ENCODE measurements at regions not wholly inside any gene's neighbourhood (a gene's known extent, or its start where the extent isn't known, plus 50 kb on each side); places are given as distances from the start of the nearest gene placed in this dataset.

- Histone ChIP-seq H2AFZ (ENCODE audit: low read depth) (no peak overlapping the region), H3K79me2 (ENCODE audit: insufficient read depth, low read depth) (no peaks in the 10 kb centered on the region), H3K4me3 (IDR thresholded peaks at IDR 0.05; ENCODE audit: insufficient read depth, low read depth, low read length) (no peak overlapping the region), H3K9ac (no peak overlapping the region), H4K20me1 (ENCODE audit: insufficient read depth) (no peaks in the 10 kb centered on the region), H3K27ac (no peak overlapping the region), H3K36me3 (ENCODE audit: insufficient read depth) (no peaks in the 10 kb centered on the region), H3K27me3 (ENCODE audit: insufficient read depth, low read depth) (peaks cover 74% of the 10 kb centered on the region), H3K4me2 (no peak overlapping the region), H3K4me1 (ENCODE audit: low read depth, poor library complexity, severe bottlenecking) (no peaks in the 10 kb centered on the region)
- TF ChIP-seq CTCF (conservative IDR thresholded peaks at IDR 0.05; ENCODE audit: low read depth, low read length), result no peak
Observed at GRCh38 chr11:2083411-2083810, 55.8 kb downstream of the IGF2 start.

DNA sequence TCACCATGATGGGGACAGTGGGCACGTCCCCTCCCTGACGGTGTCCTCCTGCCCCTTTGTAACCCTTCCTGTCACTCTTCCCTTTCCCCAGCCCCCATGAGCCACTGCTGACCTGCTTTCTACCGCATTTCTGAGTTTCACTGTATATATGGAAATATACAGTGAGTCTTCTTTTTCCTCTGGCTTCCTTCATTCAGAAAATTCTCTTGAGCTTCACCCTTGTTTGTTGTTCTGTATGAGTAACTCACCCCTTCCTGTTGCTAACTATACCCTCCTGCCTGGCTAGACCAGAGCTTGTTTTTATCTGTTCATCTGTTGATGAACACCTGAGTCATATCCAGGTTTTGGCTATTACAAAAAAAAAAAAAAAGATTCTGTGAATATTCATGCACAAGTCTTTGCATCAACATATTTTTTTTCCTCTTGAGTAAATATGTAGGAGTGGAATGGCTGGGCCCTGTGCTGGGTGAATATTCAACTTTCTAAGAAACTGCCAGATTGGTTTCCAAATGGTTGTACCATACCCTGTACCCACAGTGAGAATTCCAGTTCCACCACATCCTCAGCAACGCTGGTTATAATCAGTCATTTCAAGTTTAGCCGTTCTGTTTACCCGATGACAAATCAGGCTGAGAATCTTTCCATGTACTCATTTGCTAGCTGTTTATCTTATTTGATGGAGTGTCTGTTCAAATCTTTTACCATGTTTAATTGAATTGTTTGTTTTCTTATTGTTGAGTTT, 62.0 kb downstream of the IGF2 start:
- no peaks in the 10 kb centered on the region for H3K79me2 ChIP-seq (ENCODE audit: insufficient read depth, low read depth)
- no peak overlapping the region for H3K9ac ChIP-seq
- H4K20me1 ChIP-seq (ENCODE audit: insufficient read depth), result no peaks in the 10 kb centered on the region
- TF ChIP-seq CTCF (conservative IDR thresholded peaks at IDR 0.05; ENCODE audit: low read depth, low read length), result no peak
- H3K4me1 ChIP-seq (ENCODE audit: low read depth, poor library complexity, severe bottlenecking), result no peaks in the 10 kb centered on the region
- no peak overlapping the region for H3K4me2 ChIP-seq
- no peaks in the 10 kb centered on the region for H3K36me3 ChIP-seq (ENCODE audit: insufficient read depth)
- no peak overlapping the region for H2AFZ ChIP-seq (ENCODE audit: low read depth)
- H3K27me3 ChIP-seq (ENCODE audit: insufficient read depth, low read depth), result peaks cover 60% of the 10 kb centered on the region
- no peak overlapping the region for H3K4me3 ChIP-seq (IDR thresholded peaks at IDR 0.05; ENCODE audit: insufficient read depth, low read depth, low read length)
- no peak overlapping the region for H3K27ac ChIP-seq

DNA sequence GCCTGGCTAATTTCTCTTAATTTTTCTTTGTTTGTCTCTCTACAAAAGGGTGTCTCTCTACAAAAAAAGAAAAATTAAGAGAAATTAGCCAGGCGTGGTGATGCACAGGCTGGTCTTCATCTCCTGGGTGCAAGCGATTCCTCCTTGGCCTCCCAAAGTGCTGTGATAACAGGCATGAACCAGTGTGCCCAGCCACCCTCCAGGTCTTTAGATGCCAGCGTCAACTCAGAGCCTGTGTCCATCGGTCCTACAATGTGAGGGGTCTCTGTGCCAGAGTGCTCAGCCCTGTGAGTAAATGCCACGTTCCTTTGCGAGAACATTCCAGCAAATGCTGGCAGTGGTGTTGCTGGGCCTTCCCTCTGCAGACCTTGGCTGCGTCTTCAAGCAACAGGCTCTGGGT, 62.7 kb downstream of the IGF2 start:
- no peaks in the 10 kb centered on the region for H3K79me2 ChIP-seq (ENCODE audit: insufficient read depth, low read depth)
- peaks cover 61% of the 10 kb centered on the region for H3K27me3 ChIP-seq (ENCODE audit: insufficient read depth, low read depth)
- no peaks in the 10 kb centered on the region for H3K36me3 ChIP-seq (ENCODE audit: insufficient read depth)
- H3K4me1 ChIP-seq (ENCODE audit: low read depth, poor library complexity, severe bottlenecking), result no peaks in the 10 kb centered on the region
- no peak overlapping the region for H3K9ac ChIP-seq
- no peak overlapping the region for H3K4me2 ChIP-seq
- H2AFZ ChIP-seq (ENCODE audit: low read depth), result no peak overlapping the region
- H3K4me3 ChIP-seq (IDR thresholded peaks at IDR 0.05; ENCODE audit: insufficient read depth, low read depth, low read length), result no peak overlapping the region
- TF ChIP-seq CTCF (conservative IDR thresholded peaks at IDR 0.05; ENCODE audit: low read depth, low read length), result no peak
- H3K27ac ChIP-seq, result no peak overlapping the region
- no peaks in the 10 kb centered on the region for H4K20me1 ChIP-seq (ENCODE audit: insufficient read depth)

DNA sequence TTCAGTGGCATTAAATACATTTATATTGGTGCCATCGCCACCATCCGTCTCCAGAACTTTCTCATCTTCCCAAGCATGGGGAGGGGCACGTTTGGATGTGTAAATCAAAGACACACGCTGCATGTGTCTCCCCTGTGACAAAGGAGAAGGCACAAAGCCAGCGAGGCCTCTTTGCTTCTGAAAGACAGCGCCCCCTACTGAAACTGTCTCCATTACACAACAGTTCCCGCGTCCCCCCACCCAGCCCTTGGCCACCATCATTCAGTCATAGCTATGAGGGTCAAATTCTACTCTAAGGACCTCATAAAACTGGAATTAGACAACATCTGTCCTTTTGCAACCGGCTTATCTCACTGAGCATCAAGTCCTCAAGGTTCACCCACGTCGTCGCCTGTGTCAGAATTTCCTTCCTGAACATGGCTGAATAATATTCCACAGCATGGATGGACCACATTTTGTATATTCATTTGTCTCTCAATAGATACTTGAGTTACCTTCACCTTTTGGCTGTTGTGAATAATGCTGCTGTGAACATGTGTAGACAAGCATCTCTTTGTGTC, 64.8 kb downstream of the IGF2 start:
- Histone ChIP-seq H3K9ac (no peak overlapping the region), H3K27me3 (ENCODE audit: insufficient read depth, low read depth) (peaks cover 59% of the 10 kb centered on the region), H3K4me1 (ENCODE audit: low read depth, poor library complexity, severe bottlenecking) (no peaks in the 10 kb centered on the region), H3K4me3 (IDR thresholded peaks at IDR 0.05; ENCODE audit: insufficient read depth, low read depth, low read length) (no peak overlapping the region), H3K27ac (no peak overlapping the region), H3K4me2 (no peak overlapping the region), H2AFZ (ENCODE audit: low read depth) (no peak overlapping the region), H3K36me3 (ENCODE audit: insufficient read depth) (no peaks in the 10 kb centered on the region), H3K79me2 (ENCODE audit: insufficient read depth, low read depth) (no peaks in the 10 kb centered on the region), H4K20me1 (ENCODE audit: insufficient read depth) (no peaks in the 10 kb centered on the region)
- peak; percentile 36; the same call in 1 of the 2 replicates for TF ChIP-seq CTCF (conservative IDR thresholded peaks at IDR 0.05; ENCODE audit: low read depth, low read length)

Data from KMS-11 (cell line).